SK-N-SH (cell line): ENCODE measurements at regions not wholly inside any gene's neighbourhood (a gene's known extent, or its start where the extent isn't known, plus 50 kb on each side); places are given as distances from the start of the nearest gene placed in this dataset.

Experiments used
- CTCF ChIA-PET: fragments of 300-600, 350-600 bp; formaldehyde crosslinking; extraction: SDS; loops from one replicate; lab custom pipeline; 2021; lab: Yijun Ruan, JAX
- POLR2A ChIA-PET: fragments of 350-600 bp; sonication (Branson Sonifier 250); formaldehyde crosslinking; extraction: SDS; loops from one replicate; lab custom pipeline; 2020; ENCODE audit warnings: antibody characterized with exemption, inconsistent platforms; lab: Yijun Ruan, JAX
- DNase-seq: peaks from one replicate; pipeline ENCODE4 v3.0.0; 2012
- H2AFZ ChIP-seq: fragments of 200-600 bp; sonication (generic); 2 replicates; pipeline ENCODE4 v1.8.1; 2016; ENCODE audit warnings: antibody characterized with exemption, mild to moderate bottlenecking, low read depth
- H3F3A ChIP-seq: fragments of 200-600 bp; sonication (generic); replicated peaks from 2 replicates; pipeline ENCODE3; 2016; ENCODE audit warnings: antibody characterized with exemption, mild to moderate bottlenecking; ENCODE audit not compliant: insufficient read depth
- H3K27ac ChIP-seq, 2 experiments: fragments of 200-500 bp in 1 of 2; fragments of 200-600 bp in 1 of 2; sonication (Bioruptor generic) in 1 of 2; sonication (generic), shearing (Covaris generic) in 1 of 2; 2 replicates each; pipeline versions ENCODE4 v1.5.1 to v1.6.1; 2014 to 2016; ENCODE audit warnings: low read depth in 2 of 2, inconsistent platforms in 1 of 2, low read length in 1 of 2, mild to moderate bottlenecking in 1 of 2, mixed read lengths in 1 of 2
- H3K27me3 ChIP-seq: fragments of 200-600 bp; sonication (generic), shearing (Covaris generic); 2 replicates; pipeline ENCODE4 v1.6.1; 2016; ENCODE audit warnings: mixed run types; ENCODE audit not compliant: insufficient read depth
- H3K36me3 ChIP-seq, 2 experiments: fragments of 200-500 bp in 1 of 2; fragments of 200-600 bp in 1 of 2; sonication (Bioruptor generic) in 1 of 2; sonication (generic) in 1 of 2; replicated peaks in 1 of 2; 2 replicates each; pipeline versions ENCODE3 to v1.5.1; 2014 to 2016; ENCODE audit warnings: low read length in 1 of 2, mild to moderate bottlenecking in 1 of 2; ENCODE audit not compliant: insufficient read depth in 2 of 2, control insufficient read depth in 1 of 2
- H3K4me1 ChIP-seq, 2 experiments: fragments of 200-500 bp in 1 of 2; fragments of 200-600 bp in 1 of 2; sonication (Bioruptor generic) in 1 of 2; sonication (generic), shearing (Covaris generic) in 1 of 2; 2 replicates each; pipeline versions ENCODE4 v1.5.1 to v1.6.1; 2014 to 2016; ENCODE audit warnings: low read depth in 1 of 2, low read length in 1 of 2, mixed run types in 1 of 2; ENCODE audit not compliant: insufficient read depth in 2 of 2, control insufficient read depth in 1 of 2
- H3K4me2 ChIP-seq: fragments of 200-600 bp; sonication (generic), shearing (Covaris generic); 2 replicates; pipeline ENCODE4 v1.6.1; 2017; ENCODE audit warnings: mixed run types
- H3K4me3 ChIP-seq, 2 experiments: fragments of 200-500 bp in 1 of 2; fragments of 200-600 bp in 1 of 2; sonication (Bioruptor generic) in 1 of 2; sonication (generic), shearing (Covaris generic) in 1 of 2; 2 replicates each; pipeline versions ENCODE4 v1.5.1 to v1.8.1; 2014 to 2016; ENCODE audit warnings: low read depth in 2 of 2, inconsistent platforms in 1 of 2, low read length in 1 of 2, mild to moderate bottlenecking in 1 of 2, mixed read lengths in 1 of 2, moderate library complexity in 1 of 2
- H3K79me2 ChIP-seq: fragments of 200-600 bp; sonication (generic); 2 replicates; pipeline ENCODE4 v1.8.1; 2017; ENCODE audit warnings: mild to moderate bottlenecking; ENCODE audit not compliant: insufficient read depth
- H3K9ac ChIP-seq: fragments of 200-600 bp; sonication (generic); 2 replicates; pipeline ENCODE4 v1.6.1; 2017; ENCODE audit warnings: mixed run types
- H3K9me2 ChIP-seq: fragments of 200-600 bp; sonication (generic); 2 replicates; pipeline ENCODE4 v1.6.1; 2017; ENCODE audit warnings: mixed run types
- H3K9me3 ChIP-seq: fragments of 200-600 bp; sonication (generic); 2 replicates; pipeline ENCODE4 v1.6.1; 2017; ENCODE audit warnings: mixed run types, mild to moderate bottlenecking, moderate library complexity
- H4K20me1 ChIP-seq: fragments of 200-600 bp; sonication (generic); 2 replicates; pipeline ENCODE4 v1.6.1; 2017; ENCODE audit warnings: mild to moderate bottlenecking, mixed run types; ENCODE audit not compliant: insufficient read depth
- EZH2phosphoT487 ChIP-seq: fragments of 200-600 bp; sonication (generic); IDR thresholded peaks from 2 replicates; pipeline ENCODE4 v1.6.1; 2017; ENCODE audit warnings: low read depth, mixed run types, mild to moderate bottlenecking, antibody characterized with exemption, moderate library complexity, borderline replicate concordance
- FOXM1 ChIP-seq: IDR thresholded peaks from 2 replicates; pipeline ENCODE4 v1.4.0; 2012; ENCODE audit warnings: low read depth, mild to moderate bottlenecking
- MEF2A ChIP-seq: IDR thresholded peaks from 2 replicates; pipeline ENCODE4 v1.4.0; 2012; ENCODE audit warnings: low read depth, borderline replicate concordance
- RAD21 ChIP-seq: IDR thresholded peaks from 2 replicates; pipeline ENCODE4 v1.6.1; 2012; ENCODE audit warnings: mild to moderate bottlenecking, low read length
- REST ChIP-seq: IDR thresholded peaks from 2 replicates; pipeline ENCODE4 v1.6.1; 2012; ENCODE audit warnings: mild to moderate bottlenecking, low read depth, low read length, moderate library complexity
- RFX5 ChIP-seq: IDR thresholded peaks from 2 replicates; pipeline ENCODE4 v1.6.1; 2012; ENCODE audit warnings: mild to moderate bottlenecking, improper control_type of control experiment, low read length
- RXRA ChIP-seq: IDR thresholded peaks from 2 replicates; pipeline ENCODE4 v1.4.0; 2012; ENCODE audit warnings: low read depth, mild to moderate bottlenecking, borderline replicate concordance
- YY1 ChIP-seq: IDR thresholded peaks from 2 replicates; pipeline ENCODE4 v1.4.0; 2012; ENCODE audit warnings: low read depth, mild to moderate bottlenecking
- WGBS: methylation state at CpG from one replicate; pipeline ENCODE4 v1.1.6; 2017; ENCODE audit warnings: low lambda C conversion rate; 5-methylcytosine and 5-hydroxymethylcytosine counted together
- TF ChIP-seq, protein P1 (sequence below): IDR thresholded peaks from 2 replicates; pipeline ENCODE4; 2012
- TF ChIP-seq, protein P2 (sequence below): fragments of 150-350 bp; IDR thresholded peaks from 2 replicates; pipeline ENCODE4 v1.6.1; 2017; ENCODE audit warnings: antibody characterized with exemption, low read length, low read depth, borderline replicate concordance

DNA sequence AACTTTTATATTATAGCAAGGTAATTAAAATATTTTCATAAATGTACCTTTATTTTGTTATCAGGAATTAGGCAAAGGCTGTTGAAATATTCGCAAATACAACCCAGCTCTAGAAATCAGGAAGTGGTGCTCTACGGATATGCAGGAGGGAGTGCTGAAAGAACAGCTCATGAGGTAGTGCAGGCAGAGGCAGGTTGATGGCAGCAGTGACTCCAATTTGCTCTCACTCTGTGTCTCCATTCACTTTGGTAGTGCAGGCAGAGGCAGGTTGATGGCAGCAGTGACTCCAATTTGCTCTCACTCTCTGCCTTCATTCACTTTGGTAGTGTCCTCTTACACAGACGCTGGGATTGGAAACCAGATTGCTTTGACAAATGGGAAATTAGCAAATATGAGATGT lies 277.9 kb downstream of the TRIML1 start:
- POLR2A ChIA-PET, result no interaction called here
- WGBS, result 43% methylated on average over 3 of the region's 3 CpGs
- H3K9me2 ChIP-seq, result no peaks in the 10 kb centered on the region
- H3K9ac ChIP-seq, result no peak overlapping the region
- H3K36me3 ChIP-seq, result no peaks in the 10 kb centered on the region
- no peaks in the 10 kb centered on the region for H3F3A ChIP-seq
- no peaks in the 10 kb centered on the region for H3K27me3 ChIP-seq
- no peaks in the 10 kb centered on the region for H4K20me1 ChIP-seq
- no peak overlapping the region for H3K4me3 ChIP-seq
- no peak overlapping the region for H2AFZ ChIP-seq
- no peaks in the 10 kb centered on the region for H3K9me3 ChIP-seq
- no peaks in the 10 kb centered on the region for H3K79me2 ChIP-seq
- H3K4me2 ChIP-seq, result no peak overlapping the region
- no peak overlapping the region for H3K27ac ChIP-seq
- TF ChIP-seq, protein P1, sequence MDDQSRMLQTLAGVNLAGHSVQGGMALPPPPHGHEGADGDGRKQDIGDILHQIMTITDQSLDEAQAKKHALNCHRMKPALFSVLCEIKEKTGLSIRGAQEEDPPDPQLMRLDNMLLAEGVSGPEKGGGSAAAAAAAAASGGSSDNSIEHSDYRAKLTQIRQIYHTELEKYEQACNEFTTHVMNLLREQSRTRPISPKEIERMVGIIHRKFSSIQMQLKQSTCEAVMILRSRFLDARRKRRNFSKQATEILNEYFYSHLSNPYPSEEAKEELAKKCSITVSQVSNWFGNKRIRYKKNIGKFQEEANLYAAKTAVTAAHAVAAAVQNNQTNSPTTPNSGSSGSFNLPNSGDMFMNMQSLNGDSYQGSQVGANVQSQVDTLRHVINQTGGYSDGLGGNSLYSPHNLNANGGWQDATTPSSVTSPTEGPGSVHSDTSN, result no peak
- TF ChIP-seq FOXM1 (no peak), YY1 (no peak), EZH2phosphoT487 (no peak), REST (peak; percentile 89), RAD21 (0 out of 2 replicates have a peak, but pooled peaks have one; percentile 21), RFX5 (no peak)
- H3K4me1 ChIP-seq, result no peaks in the 10 kb centered on the region
- CTCF ChIA-PET, result no interaction called here
- DNase-seq, result no peak

GRCh38 chr4:188423039-188423438 lies 283.8 kb downstream of the TRIML1 start:
- H3F3A ChIP-seq, result peaks cover 5% of the 10 kb centered on the region
- H3K79me2 ChIP-seq, result no peaks in the 10 kb centered on the region
- CTCF ChIA-PET, result no interaction called here
- H4K20me1 ChIP-seq, result no peaks in the 10 kb centered on the region
- no peaks in the 10 kb centered on the region for H3K36me3 ChIP-seq
- WGBS, result 53% methylated on average over 4 of the region's 4 CpGs
- H3K9me3 ChIP-seq, result peaks cover 4% of the 10 kb centered on the region; the same call in 1 of the 2 replicates
- POLR2A ChIA-PET, result no interaction called here
- H3K9ac ChIP-seq, result no peak overlapping the region
- TF ChIP-seq RXRA (no peak), EZH2phosphoT487 (no peak), REST (no peak), MEF2A (no peak)
- TF ChIP-seq, protein P2, sequence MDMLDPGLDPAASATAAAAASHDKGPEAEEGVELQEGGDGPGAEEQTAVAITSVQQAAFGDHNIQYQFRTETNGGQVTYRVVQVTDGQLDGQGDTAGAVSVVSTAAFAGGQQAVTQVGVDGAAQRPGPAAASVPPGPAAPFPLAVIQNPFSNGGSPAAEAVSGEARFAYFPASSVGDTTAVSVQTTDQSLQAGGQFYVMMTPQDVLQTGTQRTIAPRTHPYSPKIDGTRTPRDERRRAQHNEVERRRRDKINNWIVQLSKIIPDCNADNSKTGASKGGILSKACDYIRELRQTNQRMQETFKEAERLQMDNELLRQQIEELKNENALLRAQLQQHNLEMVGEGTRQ, result no peak
- H3K4me2 ChIP-seq, result peak overlapping the region; percentile 4; the same call in 1 of the 2 replicates
- H3K4me3 ChIP-seq, result no peak overlapping the region
- H2AFZ ChIP-seq, result no peak overlapping the region; the same call in 1 of the 2 replicates
- no peaks in the 10 kb centered on the region for H3K4me1 ChIP-seq
- no peak for DNase-seq
- H3K27ac ChIP-seq, result peak overlapping the region in 1 of 2 experiments; percentile 46; a peak in 1 of 4 replicates
- no peaks in the 10 kb centered on the region for H3K9me2 ChIP-seq
- H3K27me3 ChIP-seq, result no peaks in the 10 kb centered on the region
